GM13977 (cell line): ENCODE measurements at regions not wholly inside any gene's neighbourhood (a gene's known extent, or its start where the extent isn't known, plus 50 kb on each side); places are given as distances from the start of the nearest gene placed in this dataset.
"Not testable (repeated sequence)": the region's sequence is repeated elsewhere in the genome, so short reads cannot be mapped to it uniquely, and the experiment has no call there.

Source experiments
- DNase-seq: peaks from one replicate; pipeline ENCODE4 v3.0.0; 2012; ENCODE audit warnings: low spot score
- in situ Hi-C: fragments of 300-500 bp; cut with MboI; formaldehyde crosslinking; loops from one replicate; pipeline ENCODE4 v1.12.0; 2022; ENCODE audit warnings: low sequenced_read_pairs, low pct_unique_long_range_greater_than_20kb, mixed read lengths, inconsistent platforms; ENCODE audit not compliant: unreplicated experiment
- TF ChIP-seq, protein P1 (sequence below): IDR thresholded peaks from 2 replicates; pipeline ENCODE4 v1.5.1; 2012; ENCODE audit warnings: mild to moderate bottlenecking, control low read depth; ENCODE audit not compliant: insufficient read depth; ENCODE audit errors: extremely low read depth, missing control alignments

DNA sequence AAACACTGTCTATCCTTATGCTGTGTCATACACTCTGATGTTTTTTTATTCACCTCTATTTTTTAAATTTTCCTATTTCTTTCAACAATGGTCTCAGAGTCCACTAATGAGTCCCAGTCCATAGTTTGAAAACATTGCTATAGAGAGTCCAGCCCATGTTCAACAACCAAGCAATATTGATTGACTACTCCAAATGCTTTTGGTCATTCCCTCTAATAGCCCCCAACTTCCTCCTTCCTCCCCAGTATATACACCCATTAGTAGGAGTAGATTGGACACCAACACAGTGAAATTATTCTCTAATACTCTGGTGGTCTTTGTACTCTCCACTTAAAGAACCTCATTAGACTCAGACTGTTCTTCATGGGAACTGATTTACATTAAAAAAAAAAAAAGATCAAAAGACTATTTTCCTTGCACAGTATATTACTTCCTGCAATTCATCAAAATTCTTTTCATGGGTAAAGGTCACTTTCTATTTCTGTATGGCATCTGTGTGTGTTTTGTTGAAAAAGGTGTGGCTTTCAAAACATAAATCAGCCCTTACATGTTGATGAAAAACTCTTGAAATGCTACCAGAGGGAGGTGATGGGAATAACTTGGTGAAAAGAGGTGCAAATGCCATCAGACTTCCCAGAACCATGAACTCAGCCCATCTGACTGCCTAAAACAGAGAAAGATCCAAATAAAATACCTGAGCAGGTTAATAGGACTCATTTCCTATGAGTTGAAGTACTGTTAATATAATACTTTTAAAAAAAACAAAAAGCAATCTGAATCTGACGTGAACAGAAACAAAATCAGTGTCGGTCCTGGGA lies 250.3 kb upstream of the KLF3 start:
- TF ChIP-seq, protein P1, sequence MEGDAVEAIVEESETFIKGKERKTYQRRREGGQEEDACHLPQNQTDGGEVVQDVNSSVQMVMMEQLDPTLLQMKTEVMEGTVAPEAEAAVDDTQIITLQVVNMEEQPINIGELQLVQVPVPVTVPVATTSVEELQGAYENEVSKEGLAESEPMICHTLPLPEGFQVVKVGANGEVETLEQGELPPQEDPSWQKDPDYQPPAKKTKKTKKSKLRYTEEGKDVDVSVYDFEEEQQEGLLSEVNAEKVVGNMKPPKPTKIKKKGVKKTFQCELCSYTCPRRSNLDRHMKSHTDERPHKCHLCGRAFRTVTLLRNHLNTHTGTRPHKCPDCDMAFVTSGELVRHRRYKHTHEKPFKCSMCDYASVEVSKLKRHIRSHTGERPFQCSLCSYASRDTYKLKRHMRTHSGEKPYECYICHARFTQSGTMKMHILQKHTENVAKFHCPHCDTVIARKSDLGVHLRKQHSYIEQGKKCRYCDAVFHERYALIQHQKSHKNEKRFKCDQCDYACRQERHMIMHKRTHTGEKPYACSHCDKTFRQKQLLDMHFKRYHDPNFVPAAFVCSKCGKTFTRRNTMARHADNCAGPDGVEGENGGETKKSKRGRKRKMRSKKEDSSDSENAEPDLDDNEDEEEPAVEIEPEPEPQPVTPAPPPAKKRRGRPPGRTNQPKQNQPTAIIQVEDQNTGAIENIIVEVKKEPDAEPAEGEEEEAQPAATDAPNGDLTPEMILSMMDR = no peak
- no peak for DNase-seq
- in situ Hi-C loops = no loop called here

DNA sequence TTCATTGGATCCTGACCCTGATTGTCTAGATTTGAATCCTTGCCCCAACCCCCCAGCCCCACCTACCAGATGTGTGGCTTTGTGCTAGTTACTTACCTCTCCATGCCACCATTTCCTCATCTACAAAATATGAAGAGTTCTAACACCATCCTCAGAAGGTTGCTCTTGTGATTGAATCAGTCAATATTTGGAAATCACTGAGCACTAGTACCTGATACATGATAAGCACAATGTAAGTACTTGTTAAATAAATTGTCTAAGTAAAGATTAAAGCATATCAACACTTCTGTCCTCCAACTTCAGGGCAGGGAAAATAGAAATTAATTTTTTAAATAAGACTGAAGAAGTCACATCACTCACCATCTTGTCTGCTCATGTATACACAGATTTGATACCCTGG lies 249.6 kb upstream of the KLF3 start:
- TF ChIP-seq, protein P1 = no peak
- no peak for DNase-seq
- in situ Hi-C loops = no loop called here

DNA sequence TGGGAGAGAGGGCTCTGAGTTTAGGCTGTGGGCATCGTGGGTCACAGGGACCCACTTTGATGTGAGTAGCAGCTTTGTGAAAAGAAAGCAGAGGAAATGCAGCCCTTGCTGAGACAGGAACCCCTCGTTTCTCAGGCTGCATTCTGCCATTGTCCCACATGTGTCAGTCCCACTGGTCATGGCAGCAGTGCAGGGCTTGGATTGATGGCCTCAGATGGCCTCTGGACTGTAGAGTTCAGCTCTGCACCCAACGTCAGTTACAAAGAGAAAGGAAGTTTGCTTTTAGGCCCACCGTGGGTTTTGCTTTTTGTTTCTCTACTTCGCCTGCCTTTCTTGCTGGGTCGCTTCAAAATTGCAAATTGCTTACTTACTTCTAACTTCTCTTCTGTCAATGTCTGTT lies 248.3 kb upstream of the KLF3 start:
- TF ChIP-seq, protein P1 = no peak
- in situ Hi-C loops = no loop called here
- no peak for DNase-seq

DNA sequence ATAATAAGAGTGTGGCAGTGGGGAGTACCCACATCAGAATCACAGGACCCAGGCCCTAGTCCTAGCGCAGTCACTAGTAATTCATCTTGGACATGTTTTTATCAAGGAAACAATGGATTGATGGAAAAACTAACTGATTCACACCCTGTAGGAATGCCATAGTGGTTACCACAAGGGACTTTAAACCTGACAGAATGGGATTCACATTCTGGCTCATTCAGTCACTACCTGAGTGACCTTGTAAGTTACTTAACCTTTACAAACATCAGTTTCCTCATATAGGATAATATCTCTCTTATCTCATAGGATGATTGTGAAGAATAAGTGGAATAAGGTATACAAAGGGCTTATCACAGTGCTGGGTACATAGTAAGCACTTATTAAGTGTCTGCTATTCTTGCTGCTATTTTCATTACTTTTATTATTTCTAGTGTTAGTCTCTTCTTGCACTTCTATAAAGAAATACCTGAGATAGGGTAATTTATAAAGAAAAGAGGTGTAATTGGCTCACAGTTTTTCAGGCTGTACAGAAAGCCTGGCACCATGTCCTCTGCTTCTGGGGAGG lies 247.5 kb upstream of the KLF3 start:
- in situ Hi-C loops = no loop called here
- DNase-seq = no peak
- TF ChIP-seq, protein P1 = no peak

DNA sequence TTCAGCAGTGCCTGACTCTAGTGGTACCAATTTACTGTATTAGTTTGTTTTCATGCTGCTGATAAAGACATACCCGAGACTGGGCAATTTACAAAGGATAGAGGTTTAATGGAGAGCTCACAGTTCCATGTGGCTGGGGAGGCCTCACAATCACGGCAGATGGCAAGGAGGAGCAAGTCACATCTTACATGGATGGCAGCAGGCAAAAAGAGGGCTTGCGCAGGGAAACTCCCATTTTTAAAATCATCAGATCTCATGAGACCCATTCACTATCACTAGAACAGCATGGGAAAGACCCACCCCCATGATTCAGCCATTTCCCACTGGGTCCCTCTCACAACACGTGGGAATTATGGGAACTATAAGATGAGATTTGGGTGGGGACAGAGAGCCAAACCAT lies 243.7 kb upstream of the KLF3 start:
- in situ Hi-C loops, DNase-seq: not testable (repeated sequence)

DNA sequence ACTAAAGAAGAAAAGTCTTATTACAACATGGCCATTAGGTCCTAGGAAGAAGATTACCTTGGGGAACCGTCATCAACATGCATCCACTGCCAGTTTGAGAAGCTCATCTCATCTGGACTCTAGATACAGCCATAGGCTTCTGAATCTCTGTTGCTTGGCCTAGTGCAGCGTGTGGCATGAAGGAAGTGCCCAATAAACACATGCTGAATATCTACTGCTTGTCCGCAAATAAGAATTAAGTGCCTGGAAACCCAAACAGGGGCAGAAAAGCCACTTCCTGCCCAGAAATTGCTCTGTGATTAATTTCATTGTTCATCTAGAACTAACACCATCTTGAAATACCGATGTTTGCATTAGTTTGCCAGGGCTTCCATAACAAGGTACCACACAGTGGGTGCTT lies 241.1 kb upstream of the KLF3 start:
- TF ChIP-seq, protein P1 = no peak
- in situ Hi-C loops = no loop called here
- no peak for DNase-seq

DNA sequence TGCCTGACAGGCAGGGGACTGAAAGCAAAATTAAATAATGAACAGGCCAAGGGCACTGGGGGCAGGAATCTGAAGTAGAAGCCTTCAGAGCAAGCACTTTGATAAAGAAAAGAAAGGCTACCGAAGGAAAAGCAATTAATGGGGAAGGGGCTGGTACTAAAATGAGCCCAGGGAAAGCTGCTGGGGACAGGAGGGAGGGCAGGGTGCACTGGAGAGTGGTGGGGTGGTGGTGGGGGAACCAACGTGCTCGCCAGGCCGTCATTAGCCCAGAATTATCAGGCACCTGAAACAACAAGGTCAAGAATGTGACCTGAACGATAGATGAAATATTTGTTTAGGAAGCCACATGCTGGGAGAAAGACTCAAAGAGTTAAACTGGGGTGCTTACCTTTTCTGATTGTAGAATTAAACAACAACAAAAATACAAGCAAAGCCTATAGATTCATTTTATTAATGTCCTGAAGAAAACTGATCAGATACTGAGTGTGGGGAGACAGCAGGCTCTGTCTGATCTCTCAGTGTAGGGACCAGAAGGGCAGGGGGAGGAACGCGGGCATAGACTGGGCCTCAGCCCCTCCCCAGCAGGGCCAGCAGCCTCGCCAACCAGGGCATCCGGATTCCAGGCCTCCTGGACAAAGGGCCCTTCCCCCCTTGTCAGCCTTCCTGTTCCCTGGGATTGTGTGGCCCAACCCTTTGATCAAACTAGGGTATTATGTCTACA lies 239.7 kb upstream of the KLF3 start:
- no peak for DNase-seq
- TF ChIP-seq, protein P1 = no peak
- in situ Hi-C loops = no loop called here
